Transverse colon (tissue), 4 donors: ENCODE measurements at regions not wholly inside any gene's neighbourhood (a gene's known extent, or its start where the extent isn't known, plus 50 kb on each side); places are given as distances from the start of the nearest gene placed in this dataset.

Source experiments
- DNase-seq: peaks from one replicate; pipeline ENCODE4 v3.0.0-alpha.2; 2019
- H3K27ac ChIP-seq, 4 donors: fragments of 200-600 bp; sonication (generic); 2 replicates each; pipeline ENCODE4 v1.5.1; 2016 to 2018; ENCODE audit warnings: inconsistent platforms in 4 of 4
- H3K27me3 ChIP-seq: fragments of 200-600 bp; sonication (generic); 2 replicates; pipeline ENCODE4 v1.5.1; 2017; ENCODE audit warnings: inconsistent platforms
- H3K36me3 ChIP-seq, 4 donors: fragments of 200-600 bp; sonication (generic); 2 replicates each; pipeline ENCODE4 v1.5.1; 2017 to 2019; ENCODE audit warnings: inconsistent platforms in 4 of 4
- H3K4me1 ChIP-seq, 4 donors: fragments of 200-600 bp; sonication (generic); 2 replicates each; pipeline ENCODE4 v1.5.1; 2017 to 2020; ENCODE audit warnings: inconsistent platforms in 4 of 4
- H3K4me3 ChIP-seq, 4 donors: fragments of 200-600 bp; sonication (generic); 1 replicate in 1 of 4; 2 replicates in 3 of 4; pipeline versions ENCODE4 v1.5.1 to v1.6.1; 2017 to 2019; ENCODE audit warnings: inconsistent platforms in 4 of 4
- H3K9me3 ChIP-seq, 2 donors: fragments of 200-600 bp; sonication (generic); 2 replicates each; pipeline ENCODE4 v1.5.1; 2017 to 2019; ENCODE audit warnings: inconsistent platforms in 2 of 2
- EP300 ChIP-seq: sonication (generic); formaldehyde crosslinking; IDR thresholded peaks from one replicate; pipeline ENCODE4 v1.6.1; 2017; ENCODE audit warnings: antibody characterized with exemption, low read depth
- POLR2A ChIP-seq: fragments of 450-650 bp; IDR thresholded peaks from one replicate; pipeline ENCODE4 v1.6.1; 2016; ENCODE audit warnings: antibody characterized with exemption, mild to moderate bottlenecking, moderate library complexity
- POLR2AphosphoS5 ChIP-seq, 3 donors: sonication (generic); formaldehyde crosslinking; IDR thresholded peaks; one replicate each; pipeline ENCODE4 v1.6.1; 2016; ENCODE audit warnings: antibody characterized with exemption in 3 of 3
- WGBS, 2 donors: methylation state at CpG; one replicate each; pipeline ENCODE4 v1.1.5; 2018; ENCODE audit warnings: low coverage in 1 of 2; 5-methylcytosine and 5-hydroxymethylcytosine counted together
- in situ Hi-C, 4 donors: fragments of 200-750 bp; cut with MboI; loops; one replicate each; pipeline versions ENCODE4 v1.15.0 to v1.15.1; 2017; ENCODE audit warnings: low sequenced_read_pairs in 3 of 4, low pct_ligation_motif_present in 1 of 4, low pct_unique_long_range_greater_than_20kb in 1 of 4
- intact Hi-C: fragments of 100-400 bp; cut with DNase I; formaldehyde crosslinking; loops from one replicate; pipeline ENCODE4 v1.15.1; 2023; ENCODE audit warnings: low total_unique reads
- TF ChIP-seq, protein P1 (sequence below), 5 experiments: fragments of 200-600 bp in 3 of 5; fragments of 450-650 bp in 2 of 5; sonication (generic) in 3 of 5; IDR thresholded peaks; 1 replicate in 2 of 5; 2 replicates in 3 of 5; pipeline ENCODE4 v1.5.1; 2016 to 2017; ENCODE audit warnings: antibody characterized with exemption in 5 of 5, inconsistent platforms in 3 of 5, mild to moderate bottlenecking in 2 of 5, moderate library complexity in 1 of 5

DNA sequence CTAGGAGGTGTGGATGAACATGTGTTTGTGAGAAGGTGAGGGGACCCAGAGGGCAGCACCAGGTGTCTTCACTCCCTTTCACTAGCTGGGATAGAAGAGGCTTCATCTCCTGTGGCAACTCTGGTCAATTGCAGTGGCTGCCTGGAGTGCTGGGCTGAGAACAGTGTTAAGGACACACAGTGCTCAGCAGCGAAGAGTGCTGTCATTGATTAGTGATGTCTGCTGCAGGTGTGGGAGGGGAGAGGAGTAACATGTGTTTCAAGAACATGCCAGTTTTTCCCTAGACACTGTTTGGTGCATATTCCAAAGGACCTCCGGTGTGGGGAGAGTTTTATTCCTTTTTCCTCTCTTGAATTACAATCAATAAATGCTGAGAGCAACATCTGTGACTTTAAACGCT, 95.9 kb upstream of the CXCR4 start:
- Histone ChIP-seq H3K27me3 (no peaks in the 10 kb centered on the region), H3K4me3 (no peak overlapping the region), H3K4me1 (no peaks in the 10 kb centered on the region), H3K9me3 (no peaks in the 10 kb centered on the region), H3K36me3 (no peaks in the 10 kb centered on the region), H3K27ac (peak overlapping the region in 1 of 4 donors; percentile 20)
- in situ Hi-C loops (no loop called here), intact Hi-C loops (no loop called here)
- WGBS, 2 donors, result 81 to 83% methylated on average over 2 to 3 of the region's 3 CpGs
- no peak for DNase-seq
- TF ChIP-seq POLR2AphosphoS5 (IDR thresholded peaks at IDR 0.05), result no peak
- no peak for TF ChIP-seq POLR2A
- no peak for TF ChIP-seq EP300
- TF ChIP-seq, protein P1, sequence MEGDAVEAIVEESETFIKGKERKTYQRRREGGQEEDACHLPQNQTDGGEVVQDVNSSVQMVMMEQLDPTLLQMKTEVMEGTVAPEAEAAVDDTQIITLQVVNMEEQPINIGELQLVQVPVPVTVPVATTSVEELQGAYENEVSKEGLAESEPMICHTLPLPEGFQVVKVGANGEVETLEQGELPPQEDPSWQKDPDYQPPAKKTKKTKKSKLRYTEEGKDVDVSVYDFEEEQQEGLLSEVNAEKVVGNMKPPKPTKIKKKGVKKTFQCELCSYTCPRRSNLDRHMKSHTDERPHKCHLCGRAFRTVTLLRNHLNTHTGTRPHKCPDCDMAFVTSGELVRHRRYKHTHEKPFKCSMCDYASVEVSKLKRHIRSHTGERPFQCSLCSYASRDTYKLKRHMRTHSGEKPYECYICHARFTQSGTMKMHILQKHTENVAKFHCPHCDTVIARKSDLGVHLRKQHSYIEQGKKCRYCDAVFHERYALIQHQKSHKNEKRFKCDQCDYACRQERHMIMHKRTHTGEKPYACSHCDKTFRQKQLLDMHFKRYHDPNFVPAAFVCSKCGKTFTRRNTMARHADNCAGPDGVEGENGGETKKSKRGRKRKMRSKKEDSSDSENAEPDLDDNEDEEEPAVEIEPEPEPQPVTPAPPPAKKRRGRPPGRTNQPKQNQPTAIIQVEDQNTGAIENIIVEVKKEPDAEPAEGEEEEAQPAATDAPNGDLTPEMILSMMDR (IDR thresholded peaks at IDR 0.05), result no peak

DNA sequence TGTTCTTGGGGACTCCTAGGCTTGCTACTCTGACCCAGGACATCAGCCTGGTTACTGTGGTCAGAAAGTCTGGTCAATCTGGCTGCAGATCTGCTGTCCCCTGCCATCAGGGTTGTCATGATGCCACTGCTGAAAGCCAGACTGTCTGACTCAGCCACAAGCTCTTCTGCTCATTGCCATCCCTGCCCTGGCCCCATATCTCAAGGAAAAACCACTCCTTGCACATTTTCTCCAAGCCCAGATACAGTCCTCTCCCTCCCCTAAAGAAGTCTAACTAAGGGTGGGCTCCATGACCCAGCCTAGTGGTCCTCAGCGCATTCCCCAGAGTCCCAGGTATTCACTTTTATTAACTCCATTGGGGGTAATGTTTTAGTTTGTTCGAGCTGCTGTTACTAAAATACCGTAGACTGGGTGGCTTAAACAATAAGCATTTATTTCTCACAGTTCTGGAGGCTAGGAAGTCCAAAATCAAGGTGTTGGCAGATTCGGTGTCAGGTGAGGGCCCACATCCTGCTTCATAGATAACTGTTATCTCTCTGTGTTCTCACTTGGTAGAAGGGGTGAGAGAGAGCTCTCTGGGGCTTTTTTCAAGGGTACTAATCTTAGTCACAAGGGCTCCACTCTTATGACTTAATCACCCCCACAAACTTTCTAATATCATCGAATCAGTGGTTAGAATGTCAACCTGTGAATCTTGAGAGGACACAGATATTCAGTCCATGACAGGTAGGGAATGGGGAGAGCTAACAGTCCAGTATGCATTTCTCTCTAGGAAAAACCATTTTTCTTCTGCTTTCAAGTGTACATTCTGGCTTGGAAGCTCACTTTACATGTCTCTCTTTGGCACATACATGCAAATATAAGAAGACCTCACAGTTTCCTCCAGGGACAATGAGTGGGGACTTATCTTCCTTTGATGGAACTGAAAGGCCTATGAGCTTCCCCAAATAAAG, 94.8 kb upstream of the CXCR4 start:
- in situ Hi-C loops (no loop called here), intact Hi-C loops (no loop called here)
- H3K9me3 ChIP-seq, result no peaks in the 10 kb centered on the region
- H3K36me3 ChIP-seq, result no peaks in the 10 kb centered on the region
- no peak overlapping the region for H3K27ac ChIP-seq
- TF ChIP-seq POLR2AphosphoS5 (IDR thresholded peaks at IDR 0.05) (no peak), EP300 (no peak)
- TF ChIP-seq, protein P1 (IDR thresholded peaks at IDR 0.05), result no peak
- no peak overlapping the region for H3K4me3 ChIP-seq
- DNase-seq, result no peak
- no peaks in the 10 kb centered on the region for H3K27me3 ChIP-seq
- WGBS, 2 donors, result 44 to 46% methylated on average over 3 to 5 of the region's 5 CpGs
- H3K4me1 ChIP-seq, result no peaks in the 10 kb centered on the region

DNA sequence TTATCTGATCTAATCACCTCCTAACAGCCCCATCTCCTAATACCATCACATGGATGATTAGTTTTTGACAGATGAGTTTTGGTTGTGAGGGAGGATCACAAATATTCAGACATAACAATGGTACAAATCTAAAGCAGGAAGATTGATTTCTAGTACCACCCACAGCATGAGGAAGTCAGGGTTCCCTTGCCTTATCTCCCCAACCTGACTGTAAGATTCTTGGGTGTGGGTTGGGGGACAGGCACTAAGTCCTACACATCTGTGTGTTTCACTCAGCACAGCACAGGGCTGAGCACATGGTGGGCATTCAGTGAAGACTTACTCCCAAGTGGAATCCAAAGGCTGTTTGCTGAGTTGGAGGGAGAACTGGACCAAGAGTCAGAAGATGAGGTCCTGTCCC, 93.8 kb upstream of the CXCR4 start:
- Histone ChIP-seq H3K27ac (no peak overlapping the region), H3K36me3 (no peaks in the 10 kb centered on the region), H3K4me1 (no peaks in the 10 kb centered on the region), H3K4me3 (no peak overlapping the region), H3K9me3 (no peaks in the 10 kb centered on the region), H3K27me3 (no peaks in the 10 kb centered on the region)
- in situ Hi-C loops (no loop called here), intact Hi-C loops (no loop called here)
- TF ChIP-seq EP300 (no peak), POLR2AphosphoS5 (IDR thresholded peaks at IDR 0.05) (no peak), POLR2A (no peak)
- TF ChIP-seq, protein P1 (IDR thresholded peaks at IDR 0.05), result no peak
- no peak for DNase-seq

DNA sequence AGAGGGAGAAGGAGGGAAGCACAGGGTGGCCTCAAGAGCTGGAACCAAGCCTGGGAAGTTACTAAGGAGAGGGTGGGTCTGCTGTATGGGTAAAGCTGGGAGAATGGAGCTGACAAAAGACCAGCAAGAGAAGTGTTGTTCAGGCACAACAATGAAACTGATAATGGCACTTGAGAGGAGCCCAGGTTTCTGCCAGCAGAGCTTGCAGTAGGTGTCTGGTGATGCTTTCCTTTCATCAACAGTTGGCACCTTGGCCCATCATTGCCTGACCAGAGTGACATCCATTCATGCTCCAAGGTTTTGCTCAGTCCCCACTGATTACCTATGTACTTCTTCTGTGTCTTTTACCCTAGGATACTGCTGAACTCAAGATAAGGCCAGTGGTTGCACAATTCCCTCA, 92.9 kb upstream of the CXCR4 start:
- no peak overlapping the region for H3K4me3 ChIP-seq
- DNase-seq, result no peak
- intact Hi-C loops (no loop called here), in situ Hi-C loops (no loop called here)
- no peak overlapping the region for H3K27ac ChIP-seq
- H3K27me3 ChIP-seq, result no peaks in the 10 kb centered on the region
- no peaks in the 10 kb centered on the region for H3K4me1 ChIP-seq
- TF ChIP-seq EP300 (no peak), POLR2AphosphoS5 (IDR thresholded peaks at IDR 0.05) (no peak), POLR2A (no peak)
- TF ChIP-seq, protein P1 (IDR thresholded peaks at IDR 0.05), result no peak
- no peaks in the 10 kb centered on the region for H3K9me3 ChIP-seq
- H3K36me3 ChIP-seq, result no peaks in the 10 kb centered on the region
